HG02588 (cell line): ENCODE measurements at regions not wholly inside any gene's neighbourhood (a gene's known extent, or its start where the extent isn't known, plus 50 kb on each side); places are given as distances from the start of the nearest gene placed in this dataset.
"Not testable (repeated sequence)": the region's sequence is repeated elsewhere in the genome, so short reads cannot be mapped to it uniquely, and the experiment has no call there.

ENCODE experiments used
- ATAC-seq: cut with Tn5 transposase; IDR thresholded peaks from one replicate; pipeline ENCODE4 v1.9.1; 2021; ENCODE audit warnings: mild to moderate bottlenecking, moderate library complexity; ENCODE audit not compliant: unreplicated experiment

DNA sequence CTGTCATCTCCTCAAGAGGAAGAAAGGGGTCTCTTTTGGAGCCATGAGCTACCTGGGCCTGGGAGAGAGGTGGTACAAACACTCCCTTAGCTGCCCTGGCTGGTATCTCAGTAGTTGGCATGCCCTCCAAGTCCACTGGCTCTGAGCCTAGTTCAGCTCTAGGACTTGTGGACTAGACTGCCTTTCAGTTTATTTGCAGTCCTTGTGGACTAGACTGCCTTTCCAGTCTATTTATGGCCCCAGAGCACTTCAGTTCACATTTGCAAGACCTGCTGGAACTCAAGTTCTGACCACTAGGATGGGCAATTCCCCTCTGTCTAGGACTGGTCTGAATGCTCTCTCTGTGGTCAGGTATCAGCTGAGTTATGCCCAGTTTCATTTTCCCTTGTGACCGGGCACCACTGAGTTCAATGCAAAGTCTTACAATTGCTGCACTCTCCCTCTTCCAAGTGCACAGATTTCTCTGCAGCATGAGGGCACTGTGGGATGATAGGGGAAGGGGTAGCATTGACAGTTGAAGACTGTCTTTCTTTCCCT is 1019.0 kb downstream of the TAF11L14 start:
- ATAC-seq = peak; percentile 97

DNA sequence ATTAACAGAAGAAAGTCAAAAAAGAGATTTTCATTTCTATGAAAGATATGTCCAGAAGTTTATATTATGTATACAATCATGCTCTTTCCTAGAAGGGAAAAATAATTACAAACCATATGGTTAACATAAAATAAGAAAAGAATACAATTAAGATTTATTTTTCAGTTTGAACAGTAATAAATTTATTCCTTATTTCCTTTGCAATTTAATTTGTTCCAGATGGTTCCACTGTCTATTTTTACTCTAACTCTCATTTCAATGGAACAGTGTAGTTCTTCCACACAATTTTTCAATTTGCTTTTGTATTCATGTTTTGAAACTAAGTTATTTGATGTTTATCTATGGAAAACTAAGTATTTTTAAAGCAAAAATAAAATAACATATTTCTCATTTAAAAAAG is 1026.3 kb downstream of the TAF11L14 start:
- ATAC-seq = no peak

DNA sequence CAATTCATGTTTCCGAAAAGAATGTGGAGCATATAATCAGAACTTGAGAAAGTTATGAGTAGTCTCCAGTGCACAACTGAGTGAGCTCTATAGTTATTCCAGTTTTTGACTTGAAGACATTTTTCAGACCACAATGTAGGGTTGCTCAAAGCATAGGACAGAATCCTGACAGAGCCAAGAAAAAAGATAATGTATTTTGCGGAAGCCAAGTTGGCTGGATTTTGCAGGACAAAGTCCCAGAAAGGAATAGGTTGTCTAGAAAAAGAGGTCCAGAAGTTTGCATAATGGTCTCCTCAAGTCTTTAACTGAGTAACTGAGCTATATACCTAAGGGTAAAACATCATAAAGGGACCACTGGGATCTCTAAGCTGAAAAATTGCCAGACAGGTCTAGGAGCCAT is 1028.0 kb downstream of the TAF11L14 start:
- no peak for ATAC-seq

DNA sequence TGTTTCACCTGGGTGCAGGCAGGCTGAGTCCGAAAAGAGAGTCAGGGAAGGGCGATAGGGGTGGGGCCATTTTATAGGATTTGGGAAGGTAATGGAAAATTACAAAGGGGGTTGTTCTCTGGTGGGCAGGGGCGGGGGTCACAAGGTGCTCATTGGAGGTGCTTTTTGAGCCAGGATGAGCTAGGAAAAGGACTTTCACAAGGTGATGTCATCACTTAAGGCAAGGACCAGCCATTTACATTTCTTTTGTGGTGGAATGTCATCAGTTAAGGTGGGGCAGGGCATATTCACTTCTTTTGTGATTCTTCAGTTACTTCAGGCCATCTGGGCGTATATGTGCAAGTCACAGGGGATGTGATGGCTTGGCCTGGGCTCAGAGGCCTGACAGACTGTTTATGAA is 1040.0 kb downstream of the TAF11L14 start:
- not testable (repeated sequence) for ATAC-seq

DNA sequence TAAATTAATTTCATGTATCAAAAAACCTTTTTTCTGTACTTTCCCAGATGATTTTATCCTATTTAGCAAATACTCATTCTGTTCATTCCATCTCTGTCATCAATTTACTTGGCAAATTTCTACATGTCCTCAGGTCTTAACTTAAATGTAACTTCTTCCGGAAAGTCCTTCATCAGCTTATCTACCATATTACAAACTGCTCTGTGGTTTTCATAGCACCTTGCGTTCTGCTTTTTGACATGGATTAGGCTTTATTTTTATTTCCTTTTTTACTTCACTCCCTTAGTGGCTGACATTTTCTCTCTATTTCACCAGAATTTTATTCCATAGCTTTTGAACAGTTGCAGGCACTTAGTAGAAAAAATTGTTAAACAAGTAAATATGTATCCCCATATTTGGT is 1040.8 kb downstream of the TAF11L14 start:
- no peak for ATAC-seq

DNA sequence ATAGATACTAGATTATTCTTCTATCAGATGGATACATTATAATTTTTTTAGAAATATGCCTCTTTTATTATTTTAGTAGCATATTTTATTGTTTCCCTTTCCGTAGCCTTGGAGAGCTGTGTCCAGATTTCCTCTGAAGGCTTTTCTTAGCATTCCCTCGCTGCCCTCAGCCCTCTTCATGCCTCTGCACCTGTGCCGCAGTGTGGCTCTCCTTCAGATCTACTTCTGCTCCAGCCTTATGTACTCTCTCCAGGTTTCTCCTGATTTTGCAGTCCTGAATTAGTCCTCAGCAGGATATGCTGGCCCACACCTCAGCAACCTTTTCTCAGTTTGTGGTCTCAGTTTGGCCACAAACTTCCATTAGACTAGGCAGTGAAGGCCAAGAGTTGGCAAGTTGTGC is 1052.0 kb downstream of the TAF11L14 start:
- no peak for ATAC-seq

DNA sequence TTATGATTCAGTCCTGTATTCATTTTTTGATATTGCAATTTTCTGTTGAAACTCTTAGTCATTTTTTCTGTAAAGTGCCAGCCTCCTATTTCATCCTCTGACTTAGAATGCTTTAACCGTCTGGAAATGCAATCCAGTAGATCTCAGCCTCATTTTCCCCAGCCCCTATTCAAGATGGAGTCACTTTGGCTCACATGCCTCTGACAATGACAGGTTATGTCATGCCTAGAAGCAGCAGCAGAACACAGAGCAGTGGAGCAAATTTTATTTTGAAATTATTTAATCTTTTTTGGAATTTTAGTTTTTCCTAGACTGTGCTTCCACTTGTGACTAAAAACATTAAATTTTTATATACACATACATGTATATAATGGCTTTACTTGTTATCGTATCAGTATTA is 1053.2 kb downstream of the TAF11L14 start:
- no peak for ATAC-seq

DNA sequence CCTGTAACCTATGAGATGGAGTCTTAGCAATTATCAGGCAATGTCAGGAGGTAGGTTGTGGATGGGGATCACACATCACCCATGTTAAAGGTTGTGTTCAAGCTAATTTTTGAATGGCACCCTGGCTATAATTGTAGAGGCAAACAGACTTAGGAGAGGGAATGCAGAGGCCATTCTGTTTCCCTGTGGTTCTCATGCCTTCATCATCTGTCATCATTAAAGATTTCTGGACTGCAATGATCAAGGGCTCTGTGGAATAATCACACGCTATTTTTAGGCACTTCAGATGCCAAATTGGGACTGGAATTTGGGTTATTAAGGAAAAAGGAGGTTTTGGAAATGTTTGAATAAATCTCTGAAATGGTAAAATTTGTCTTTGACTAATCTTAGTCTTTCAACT is 1065.4 kb downstream of the TAF11L14 start:
- no peak for ATAC-seq

DNA sequence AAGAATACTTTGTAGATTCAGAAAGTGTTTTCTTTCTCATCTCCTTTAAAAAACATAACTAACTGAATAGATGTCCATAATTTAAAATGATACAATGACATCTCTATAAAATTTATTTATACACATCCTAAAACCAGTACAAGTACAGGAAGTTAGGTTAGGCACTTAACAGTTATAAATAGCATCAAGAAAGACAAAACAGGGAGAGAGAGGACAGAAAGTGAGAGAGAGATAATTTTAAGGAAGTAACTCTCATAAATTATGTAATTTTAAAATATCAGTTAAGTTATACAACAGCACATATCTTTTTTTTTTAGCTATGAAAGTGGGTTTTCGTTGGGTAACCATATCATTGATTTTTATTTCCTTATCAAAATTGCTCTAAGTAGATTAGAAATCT is 1068.6 kb downstream of the TAF11L14 start:
- ATAC-seq = no peak

DNA sequence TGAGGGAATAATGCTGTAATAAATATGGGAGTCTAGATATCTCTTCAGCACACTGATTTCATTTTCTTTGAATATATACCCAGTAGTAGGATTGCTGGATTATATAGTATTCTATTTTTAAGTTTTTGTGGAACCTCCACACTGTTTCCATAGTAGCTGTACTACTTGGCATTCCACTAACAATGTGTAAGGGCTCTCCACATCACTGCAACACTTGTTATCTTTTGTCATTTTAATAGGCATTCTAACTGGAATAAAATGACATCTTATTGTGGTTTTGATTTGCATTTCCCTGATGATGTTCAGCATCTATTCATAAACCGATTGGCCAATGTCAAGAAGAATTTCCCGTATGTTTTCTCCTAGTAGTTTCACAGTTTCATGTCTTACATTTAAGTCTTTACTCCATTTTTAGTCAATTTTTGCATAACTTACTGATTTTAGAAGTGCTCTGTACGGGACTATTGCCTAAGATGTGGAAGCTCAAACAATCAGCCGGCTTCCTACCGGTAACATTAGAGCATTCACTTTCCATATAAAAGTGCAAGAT is 1078.8 kb downstream of the TAF11L14 start:
- no peak for ATAC-seq

DNA sequence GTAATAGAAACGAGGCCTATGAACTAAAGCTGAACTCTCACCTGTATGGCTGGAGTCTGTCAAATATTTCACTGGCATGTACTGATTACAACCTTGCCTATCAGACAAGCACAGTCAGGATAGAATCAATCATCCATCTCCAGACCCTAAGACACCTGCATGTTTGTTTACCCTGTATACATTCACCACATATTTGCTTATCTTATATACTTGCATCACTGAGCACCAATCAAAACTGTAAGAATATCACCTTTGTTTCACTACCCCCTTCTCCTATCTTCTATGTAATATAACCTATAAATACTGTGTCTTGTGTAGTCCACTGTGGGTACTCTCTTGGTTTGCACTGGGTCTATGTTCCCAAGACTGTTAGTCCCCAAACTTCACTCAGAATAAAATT is 1085.7 kb downstream of the TAF11L14 start:
- ATAC-seq = no peak

DNA sequence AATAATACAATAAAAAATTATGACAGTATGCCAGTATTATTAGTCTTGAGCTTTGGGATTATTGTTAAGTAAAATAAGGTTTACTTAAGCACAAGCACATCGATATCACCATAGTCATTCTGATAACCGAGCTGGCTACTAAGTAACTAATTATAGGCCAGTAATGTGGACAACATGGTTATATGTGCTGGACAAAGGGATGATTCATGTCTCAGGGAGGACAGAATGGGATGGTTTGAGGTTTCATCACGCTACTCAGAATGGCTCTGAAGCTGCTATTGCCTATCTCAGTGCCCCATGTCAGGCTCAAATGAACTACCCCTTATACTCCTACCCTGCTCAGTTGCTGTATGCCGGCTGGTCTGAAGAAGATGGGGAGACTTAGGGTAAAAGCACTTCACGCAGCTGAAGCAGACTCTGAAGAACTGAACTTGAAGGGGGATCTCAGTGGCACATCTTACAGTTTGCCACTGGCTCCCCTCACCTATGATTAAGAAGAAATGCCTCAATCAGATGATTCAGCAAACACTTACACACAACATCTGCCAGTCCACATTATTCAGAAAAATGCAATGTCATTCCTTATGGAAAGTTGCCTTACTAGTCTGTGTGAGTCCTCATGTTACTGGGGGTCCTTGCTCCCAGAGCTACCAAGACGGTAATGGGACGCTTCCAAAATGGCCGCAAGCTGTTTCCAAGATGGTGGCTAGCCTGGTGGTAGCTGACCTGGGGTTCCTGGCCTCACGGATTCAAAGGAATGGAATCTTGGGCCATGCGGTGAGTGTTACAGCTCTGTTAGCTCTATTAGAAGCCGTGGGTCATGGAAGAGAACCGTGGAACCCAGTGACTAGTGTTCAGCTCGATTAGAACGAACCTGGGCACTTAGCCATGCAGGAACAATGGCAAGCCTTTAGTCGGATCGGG is 1098.6 kb downstream of the TAF11L14 start:
- ATAC-seq = no peak

DNA sequence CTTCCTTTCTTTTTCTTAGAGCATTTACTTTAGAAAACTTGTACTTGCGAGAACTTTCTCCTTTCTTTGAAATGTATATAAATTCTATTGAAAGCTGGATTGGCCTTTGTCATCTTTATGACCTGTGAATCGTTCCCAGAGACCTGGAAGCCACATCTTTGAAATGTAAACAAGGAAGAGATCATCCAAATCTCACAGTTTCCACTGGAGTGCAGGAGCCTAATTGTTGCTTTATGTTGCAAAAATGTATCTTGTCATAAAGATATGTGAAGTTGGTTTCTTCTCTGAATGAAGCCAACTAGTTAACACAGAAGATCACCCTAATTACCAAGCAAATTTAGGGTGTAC is 1101.8 kb downstream of the TAF11L14 start:
- no peak for ATAC-seq

DNA sequence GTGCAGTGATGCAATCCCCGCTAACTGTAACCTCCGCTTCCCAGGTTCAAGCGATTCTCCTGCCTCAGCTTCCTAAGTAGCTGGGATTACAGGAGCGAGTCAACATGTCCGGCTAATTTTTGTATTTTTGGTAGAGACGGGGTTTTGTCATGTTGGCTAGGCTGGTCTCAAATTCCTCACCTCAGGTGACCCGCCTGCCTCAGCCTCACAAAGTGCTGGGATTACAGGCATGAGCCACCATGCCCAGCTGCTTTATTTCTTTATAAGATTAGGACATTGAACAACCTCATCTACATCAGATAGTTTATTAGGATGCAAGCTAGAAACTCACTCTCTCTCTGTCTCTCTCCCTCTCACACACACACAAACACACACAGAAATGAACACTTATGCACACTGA is 1102.5 kb downstream of the TAF11L14 start:
- not testable (repeated sequence) for ATAC-seq

DNA sequence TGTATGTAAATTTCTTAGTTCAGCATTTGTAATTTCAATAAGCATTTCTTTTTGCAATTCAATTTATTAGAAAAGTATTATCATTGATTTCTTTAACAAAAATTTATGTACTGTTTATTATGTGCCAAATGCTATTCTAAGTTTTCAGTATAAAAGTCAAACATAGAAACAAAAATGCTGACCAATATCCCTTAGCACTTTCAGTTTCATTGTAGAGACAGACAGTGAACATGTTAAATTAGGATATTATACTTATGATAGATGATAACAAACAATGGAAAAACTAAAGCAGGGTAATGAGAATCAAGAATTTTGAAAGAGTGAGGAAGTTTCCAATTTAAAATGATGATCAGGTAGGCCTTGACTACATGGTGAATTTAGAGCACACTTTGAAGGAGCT is 1106.0 kb downstream of the TAF11L14 start:
- peak; percentile 36 for ATAC-seq

DNA sequence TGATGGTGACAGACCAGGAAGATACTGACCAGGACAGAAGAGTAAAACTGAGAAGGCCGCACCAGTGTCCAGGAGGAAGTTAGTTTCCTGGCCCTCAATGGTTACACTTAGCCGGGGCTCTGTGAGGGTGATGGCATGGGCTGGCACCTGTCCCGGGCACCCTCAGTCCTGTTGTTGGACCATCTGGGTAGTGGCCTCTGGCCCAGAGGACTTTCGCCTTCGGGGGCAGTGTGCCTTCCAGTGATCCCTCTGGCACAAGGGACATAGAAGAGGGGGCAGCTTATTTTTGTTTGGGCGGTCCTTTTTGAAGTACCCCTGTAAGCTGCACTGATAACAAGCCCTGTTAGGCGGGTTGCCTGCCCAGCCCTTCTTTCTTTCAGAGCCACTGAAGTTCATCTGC is 1108.6 kb downstream of the TAF11L14 start:
- ATAC-seq = no peak

DNA sequence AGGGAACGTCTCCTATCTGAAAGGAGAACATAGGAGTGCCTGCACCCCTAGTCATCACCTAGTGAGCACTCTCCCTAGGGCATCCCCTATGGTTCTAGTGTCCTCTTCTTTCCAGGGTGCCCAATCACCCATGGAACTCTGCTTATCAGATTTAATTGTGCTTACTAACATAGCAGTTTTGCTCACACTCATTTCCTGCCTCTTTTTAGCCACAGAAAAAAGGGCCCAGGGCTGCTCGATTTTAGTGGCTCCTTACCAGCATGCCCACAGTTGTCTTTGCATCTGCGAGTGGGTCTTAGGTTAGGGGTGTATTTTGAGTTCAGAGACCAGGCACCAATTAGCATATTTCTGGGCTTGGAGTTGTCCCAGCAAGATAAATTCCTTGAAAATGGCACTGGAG is 1110.2 kb downstream of the TAF11L14 start:
- ATAC-seq = no peak

DNA sequence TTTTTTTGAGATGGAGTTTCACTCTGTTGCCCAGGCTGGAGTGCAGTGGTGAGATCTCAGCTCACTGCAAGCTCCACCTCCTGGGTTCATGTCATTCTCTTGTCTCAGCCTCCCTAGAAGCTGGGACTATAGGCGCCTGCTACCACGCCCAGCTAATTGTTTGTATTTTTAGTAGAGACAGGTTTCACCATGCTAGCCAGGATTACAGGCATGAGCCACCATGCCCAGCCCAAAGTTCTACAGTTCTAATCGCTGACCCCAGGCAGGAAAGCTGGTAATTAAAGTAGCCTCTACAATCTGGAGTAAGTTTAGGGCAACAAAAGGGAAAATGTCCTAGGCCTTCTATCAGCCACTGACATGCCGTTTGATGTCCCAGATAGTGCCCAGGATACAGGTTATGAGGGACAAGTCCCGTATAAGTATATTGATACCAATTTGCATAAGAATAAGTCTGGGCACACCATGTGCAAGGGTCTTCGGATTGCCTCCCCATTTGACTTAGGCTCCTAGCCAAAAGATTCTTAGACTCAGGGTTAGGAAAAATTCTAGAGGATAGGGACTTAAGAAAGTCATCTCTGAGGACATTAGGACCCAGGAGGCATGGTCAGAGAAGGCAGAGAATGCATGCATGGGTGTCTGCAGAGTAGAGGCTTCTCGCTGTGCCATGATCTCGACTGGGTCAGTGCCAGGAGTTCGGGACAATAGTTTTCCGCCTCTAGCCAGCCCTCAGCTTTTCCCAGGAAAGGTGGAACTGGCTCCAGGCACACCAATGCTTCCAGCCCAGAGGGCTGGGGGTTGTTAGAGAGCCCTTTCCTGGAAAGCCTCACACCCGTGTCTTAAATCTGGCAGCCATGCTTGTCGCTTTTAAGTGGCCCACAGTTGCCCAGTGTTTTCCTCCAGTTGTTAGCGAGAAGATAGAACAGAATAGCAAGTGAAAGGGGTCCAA is 1111.1 kb downstream of the TAF11L14 start:
- ATAC-seq = peak; percentile 32

DNA sequence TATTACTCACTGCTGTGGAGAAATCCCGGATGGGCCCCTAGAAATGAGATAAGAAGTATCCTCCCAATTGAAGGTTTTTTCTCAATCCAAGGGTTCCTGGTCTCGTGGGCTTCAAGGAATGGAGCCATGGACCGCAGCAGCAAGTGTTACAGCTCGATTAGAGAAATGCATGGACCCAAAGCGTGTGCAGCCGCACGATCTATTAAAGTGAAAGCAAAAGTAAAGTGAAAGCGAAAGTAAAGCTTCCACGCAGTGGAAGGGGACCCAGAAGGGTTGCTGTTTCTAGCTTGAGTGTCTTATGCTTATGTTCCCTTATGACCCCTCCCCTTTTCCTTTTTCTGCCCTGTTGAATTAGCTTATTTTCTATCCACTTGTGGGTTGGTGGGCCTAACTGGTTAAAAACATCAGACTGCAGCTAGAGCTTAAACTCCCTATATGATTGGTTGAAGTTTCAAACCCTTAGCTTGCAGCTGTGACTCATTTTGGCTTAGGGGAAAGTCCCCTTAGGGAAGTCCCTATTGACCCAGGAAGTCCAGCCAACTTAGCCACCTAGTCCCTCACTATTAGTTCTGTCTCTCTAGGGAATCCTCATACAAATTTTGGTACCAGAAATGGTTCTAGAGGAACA is 1111.8 kb downstream of the TAF11L14 start:
- peak; percentile 70 for ATAC-seq

DNA sequence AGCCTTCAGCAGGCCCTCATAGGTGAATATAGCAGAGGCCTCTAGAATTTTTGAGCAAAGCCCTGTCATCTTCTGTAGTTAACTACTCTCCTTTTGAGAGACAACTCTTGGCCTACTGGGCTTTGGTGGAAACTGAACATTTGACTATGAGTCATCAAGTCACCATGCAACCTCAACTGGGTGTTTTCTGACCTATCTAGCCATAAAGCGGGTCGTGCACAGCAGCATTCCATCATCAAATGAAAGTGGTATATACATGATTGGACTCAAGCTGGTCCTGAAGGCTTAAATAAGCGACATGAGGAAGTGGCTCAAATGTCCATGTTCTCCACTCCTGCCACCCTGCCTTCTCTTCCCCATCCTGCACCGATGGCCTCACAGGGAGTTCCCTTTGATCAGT is 1115.5 kb downstream of the TAF11L14 start:
- peak; percentile 39 for ATAC-seq

DNA sequence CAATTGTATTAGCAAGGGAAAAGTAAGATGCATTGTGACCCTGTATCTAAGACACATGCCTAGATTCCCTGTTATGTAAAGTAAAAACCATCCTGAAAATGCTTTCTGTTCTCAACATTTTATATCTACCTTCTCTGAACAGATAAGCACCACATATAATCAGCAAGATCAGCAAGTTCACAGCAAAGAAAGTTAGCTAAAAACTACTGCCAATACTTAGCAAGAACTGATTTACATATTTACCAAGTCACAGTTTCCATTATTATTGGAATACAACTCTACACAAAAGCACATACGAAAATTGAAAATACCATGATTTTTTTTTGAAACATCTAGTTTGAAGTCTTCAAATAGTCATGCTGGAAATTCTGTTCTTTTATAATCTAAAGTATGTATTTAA is 1118.1 kb downstream of the TAF11L14 start:
- no peak for ATAC-seq
